Spleen (tissue), 7 donors: ENCODE measurements at regions not wholly inside any gene's neighbourhood (a gene's known extent, or its start where the extent isn't known, plus 50 kb on each side); places are given as distances from the start of the nearest gene placed in this dataset.

Experiments
- POLR2AphosphoS5 ChIP-seq, 3 donors: sonication (generic); formaldehyde crosslinking; IDR thresholded peaks; one replicate each; pipeline ENCODE4 v1.5.1; 2017; ENCODE audit warnings: antibody characterized with exemption in 3 of 3
- TF ChIP-seq, protein P1 (sequence below), 11 experiments: fragments of 200-600 bp in 7 of 11; fragments of 450-650 bp in 4 of 11; sonication (generic) in 4 of 11; IDR thresholded peaks in 8 of 11; conservative IDR thresholded peaks in 3 of 11; 1 replicate in 7 of 11; 2 replicates in 4 of 11; pipeline versions ENCODE4 v1.4.0 to v1.8.0; 2016 to 2021; ENCODE audit warnings: antibody characterized with exemption in 11 of 11, inconsistent platforms in 4 of 11, mild to moderate bottlenecking in 1 of 11
- donor health status: DM: no; HTN: no; CAD: no; lungs with moderate emphysema.
- donor health status: DM: no; HTN: no; CAD: no.
- donor health status: DM: no; HTN: no; CAD: no.

DNA sequence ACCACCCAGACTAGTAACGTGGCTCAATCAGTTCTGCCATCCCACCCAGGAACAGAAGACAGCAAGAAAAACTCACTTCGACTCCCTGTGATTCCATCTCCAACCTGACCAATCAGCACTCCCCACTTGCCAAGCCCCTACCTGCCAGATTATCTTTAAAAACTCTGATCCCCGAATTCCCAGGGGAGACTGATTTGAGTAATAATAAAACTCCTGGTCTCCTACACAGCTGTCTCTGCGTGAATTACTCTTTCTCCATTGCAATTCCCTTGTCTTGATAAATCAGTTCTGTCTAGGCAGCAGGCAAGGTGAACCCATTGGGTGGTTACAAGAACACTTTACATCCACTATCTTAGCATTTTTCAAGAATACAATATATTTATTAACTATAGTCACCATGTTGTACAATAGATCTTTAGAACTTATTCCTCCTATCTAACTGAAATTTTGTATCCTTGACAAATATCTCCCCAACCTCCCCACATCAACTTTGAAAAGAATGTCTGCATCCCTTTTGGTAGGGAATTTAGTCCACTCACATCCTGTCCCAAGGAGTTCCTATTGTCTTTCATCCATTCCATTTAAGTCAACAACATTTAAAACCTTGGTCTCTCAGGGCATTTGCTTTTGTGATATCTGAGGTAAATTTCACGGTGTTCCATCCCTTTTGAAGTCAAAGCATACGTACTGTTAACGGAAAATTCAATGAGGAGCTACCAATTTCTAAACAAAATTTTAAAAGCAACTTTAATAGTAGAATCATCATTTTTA, 163.7 kb downstream of the MACC1 start:
- TF ChIP-seq, protein P1, sequence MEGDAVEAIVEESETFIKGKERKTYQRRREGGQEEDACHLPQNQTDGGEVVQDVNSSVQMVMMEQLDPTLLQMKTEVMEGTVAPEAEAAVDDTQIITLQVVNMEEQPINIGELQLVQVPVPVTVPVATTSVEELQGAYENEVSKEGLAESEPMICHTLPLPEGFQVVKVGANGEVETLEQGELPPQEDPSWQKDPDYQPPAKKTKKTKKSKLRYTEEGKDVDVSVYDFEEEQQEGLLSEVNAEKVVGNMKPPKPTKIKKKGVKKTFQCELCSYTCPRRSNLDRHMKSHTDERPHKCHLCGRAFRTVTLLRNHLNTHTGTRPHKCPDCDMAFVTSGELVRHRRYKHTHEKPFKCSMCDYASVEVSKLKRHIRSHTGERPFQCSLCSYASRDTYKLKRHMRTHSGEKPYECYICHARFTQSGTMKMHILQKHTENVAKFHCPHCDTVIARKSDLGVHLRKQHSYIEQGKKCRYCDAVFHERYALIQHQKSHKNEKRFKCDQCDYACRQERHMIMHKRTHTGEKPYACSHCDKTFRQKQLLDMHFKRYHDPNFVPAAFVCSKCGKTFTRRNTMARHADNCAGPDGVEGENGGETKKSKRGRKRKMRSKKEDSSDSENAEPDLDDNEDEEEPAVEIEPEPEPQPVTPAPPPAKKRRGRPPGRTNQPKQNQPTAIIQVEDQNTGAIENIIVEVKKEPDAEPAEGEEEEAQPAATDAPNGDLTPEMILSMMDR (IDR thresholded peaks at IDR 0.05 in 8 of 11, conservative IDR thresholded peaks at IDR 0.05 in 3 of 11), result no peak
- TF ChIP-seq POLR2AphosphoS5 (IDR thresholded peaks at IDR 0.05), result no peak
